WTC11 (cell line): ENCODE measurements at regions not wholly inside any gene's neighbourhood (a gene's known extent, or its start where the extent isn't known, plus 50 kb on each side); places are given as distances from the start of the nearest gene placed in this dataset.
"Not testable (repeated sequence)": the region's sequence is repeated elsewhere in the genome, so short reads cannot be mapped to it uniquely, and the experiment has no call there.

Experiments used
- ATAC-seq: fragments of 200-7000 bp; cut with Tn5 transposase; 2 replicates; pipeline ENCODE4 v1.10.0; 2021; ENCODE audit warnings: mild to moderate bottlenecking, moderate library complexity
- CTCF ChIA-PET: fragments of 300-600 bp; sonication (Branson Sonifier 250); formaldehyde crosslinking; loops from one replicate; lab custom pipeline; 2021; ENCODE audit warnings: antibody characterized with exemption; lab: Charles Lee
- POLR2A ChIA-PET: fragments of 350-600 bp; sonication (Branson Sonifier 250); formaldehyde crosslinking; loops from one replicate; lab custom pipeline; 2021; ENCODE audit warnings: antibody characterized with exemption; lab: Charles Lee
- DNase-seq: peaks from one replicate; pipeline ENCODE4 v3.0.0; 2021; ENCODE audit warnings: low spot score
- H3K27ac Mint-ChIP-seq: 2 replicates; pipeline ENCODE4 v1.8.0; 2021; ENCODE audit warnings: mixed read lengths
- H3K27me3 Mint-ChIP-seq: 2 replicates; pipeline ENCODE4 v1.8.0; 2021; ENCODE audit warnings: low read depth, mild to moderate bottlenecking, moderate library complexity, mixed read lengths
- H3K36me3 Mint-ChIP-seq: 2 replicates; pipeline ENCODE4 v1.8.0; 2021; ENCODE audit warnings: mixed read lengths
- H3K4me1 Mint-ChIP-seq: 2 replicates; pipeline ENCODE4 v1.8.0; 2022; ENCODE audit warnings: mixed read lengths
- H3K4me3 Mint-ChIP-seq: 2 replicates; pipeline ENCODE4 v1.8.0; 2021; ENCODE audit warnings: mild to moderate bottlenecking, moderate library complexity, mixed read lengths
- H3K9me3 Mint-ChIP-seq: 2 replicates; pipeline ENCODE4 v1.8.0; 2021; ENCODE audit warnings: mixed read lengths
- ATF2 ChIP-seq: sonication (generic); formaldehyde crosslinking; IDR thresholded peaks from 2 replicates; pipeline ENCODE4 v1.8.1; 2022; ENCODE audit warnings: low read depth, missing genetic modification reagents, borderline replicate concordance
- ATF3 ChIP-seq: sonication (generic); formaldehyde crosslinking; conservative IDR thresholded peaks from 2 replicates; pipeline ENCODE4 v1.8.1; 2022; ENCODE audit warnings: mild to moderate bottlenecking, missing genetic modification reagents
- CREM ChIP-seq: sonication (generic); formaldehyde crosslinking; IDR thresholded peaks from 2 replicates; pipeline ENCODE4 v1.8.1; 2022; ENCODE audit warnings: mild to moderate bottlenecking, missing genetic modification reagents, moderate library complexity
- ETV6 ChIP-seq: sonication (generic); formaldehyde crosslinking; IDR thresholded peaks from 2 replicates; pipeline ENCODE4 v1.8.1; 2022; ENCODE audit warnings: mild to moderate bottlenecking, missing genetic modification reagents
- GRHL2 ChIP-seq: fragments of 250-450 bp; sonication (Bioruptor Pico); IDR thresholded peaks from 2 replicates; pipeline ENCODE4 v1.8.0; 2022; ENCODE audit warnings: mild to moderate bottlenecking, moderate library complexity; ENCODE audit not compliant: insufficient replicate concordance, severe bottlenecking
- GTF2I ChIP-seq: fragments of 250-450 bp; sonication (Bioruptor Pico); conservative IDR thresholded peaks from 2 replicates; pipeline ENCODE4 v1.4.0; 2021; ENCODE audit warnings: mild to moderate bottlenecking
- MAX ChIP-seq: sonication (generic); formaldehyde crosslinking; IDR thresholded peaks from 2 replicates; pipeline ENCODE4 v1.8.0; 2022; ENCODE audit warnings: mild to moderate bottlenecking, missing genetic modification reagents
- MXD4 ChIP-seq: fragments of 250-450 bp; sonication (Bioruptor Pico); IDR thresholded peaks from 2 replicates; pipeline ENCODE4 v1.8.0; 2021; ENCODE audit warnings: mild to moderate bottlenecking, moderate library complexity, borderline replicate concordance
- SOX15 ChIP-seq: fragments of 250-450 bp; sonication (Bioruptor Pico); IDR thresholded peaks from 2 replicates; pipeline ENCODE4 v1.9.0; 2021; ENCODE audit warnings: mild to moderate bottlenecking
- STAT6 ChIP-seq: sonication (generic); formaldehyde crosslinking; conservative IDR thresholded peaks from 2 replicates; pipeline ENCODE4 v1.8.1; 2023; ENCODE audit warnings: mild to moderate bottlenecking, low read depth, missing genetic modification reagents, moderate library complexity
- USF2 ChIP-seq: sonication (generic); formaldehyde crosslinking; IDR thresholded peaks from 2 replicates; pipeline ENCODE4 v1.8.1; 2023; ENCODE audit warnings: mild to moderate bottlenecking, missing genetic modification reagents, moderate library complexity
- ZMAT4 ChIP-seq: fragments of 250-450 bp; sonication (Bioruptor Pico); IDR thresholded peaks from 2 replicates; pipeline ENCODE4 v1.9.0; 2021; ENCODE audit warnings: mild to moderate bottlenecking
- ZNF263 ChIP-seq: sonication (generic); formaldehyde crosslinking; IDR thresholded peaks from 2 replicates; pipeline ENCODE4 v1.8.1; 2022; ENCODE audit warnings: low read depth, mild to moderate bottlenecking, moderate library complexity, missing genetic modification reagents
- ZNF423 ChIP-seq: fragments of 250-450 bp; sonication (Bioruptor Pico); IDR thresholded peaks from 2 replicates; pipeline ENCODE4 v2.1.2; 2022; ENCODE audit warnings: mild to moderate bottlenecking, moderate library complexity
- ZNF512 ChIP-seq: sonication (generic); formaldehyde crosslinking; IDR thresholded peaks from 2 replicates; pipeline ENCODE4 v1.8.1; 2022; ENCODE audit warnings: missing genetic modification reagents, borderline replicate concordance
- ZNF671 ChIP-seq: fragments of 250-450 bp; sonication (Bioruptor Pico); IDR thresholded peaks from 2 replicates; pipeline ENCODE4 v1.8.0; 2021; ENCODE audit warnings: mild to moderate bottlenecking

- TF ChIP-seq ATF3 (CRISPR knock-in tag) (no peak), USF2 (CRISPR knock-in tag) (peak; percentile 43; the same call in 1 of the 2 replicates), MAX (no peak)
- ChIA-PET POLR2A (no interaction called here), CTCF (interaction anchor here (0.9 kb wide), 1 partner anchor 439 kb away, joined by 3 read pairs; no protein-coding TSS in a partner anchor)
- Mint-ChIP-seq H3K4me1 (peaks cover 27% of the 10 kb centered on the region), H3K4me3 (peak overlapping the region; percentile 44), H3K27me3 (no peaks in the 10 kb centered on the region), H3K27ac (no peak overlapping the region), H3K9me3 (peaks cover 14% of the 10 kb centered on the region), H3K36me3 (peaks cover 4% of the 10 kb centered on the region)
- ATAC-seq (peak; percentile 91), DNase-seq (peak; percentile 12)
Observed at GRCh38 chr5:101212942-101213514, 309.9 kb upstream of the ST8SIA4 start.

- H3K9me3 Mint-ChIP-seq, result peaks cover 37% of the 10 kb centered on the region
- CTCF ChIA-PET, result no interaction called here
- no peak for TF ChIP-seq GTF2I (CRISPR knock-in tag)
- TF ChIP-seq ZNF423 (CRISPR knock-in tag), result no peak
- no peak for TF ChIP-seq ATF2 (CRISPR knock-in tag)
- no peak for TF ChIP-seq ZNF263 (CRISPR knock-in tag)
- no peak for TF ChIP-seq MXD4 (CRISPR knock-in tag)
- TF ChIP-seq ZNF671 (CRISPR knock-in tag), result no peak
- TF ChIP-seq ZNF512, result no peak
- TF ChIP-seq SOX15, result no peak
- TF ChIP-seq ZMAT4 (CRISPR knock-in tag), result no peak
- no peak for TF ChIP-seq GRHL2 (CRISPR knock-in tag)
- TF ChIP-seq STAT6 (CRISPR knock-in tag), result no peak
- no peak for TF ChIP-seq ATF3 (CRISPR knock-in tag)
- TF ChIP-seq CREM (CRISPR knock-in tag), result no peak
- TF ChIP-seq ETV6 (CRISPR knock-in tag), result no peak
- TF ChIP-seq, all 79 proteins: peak for 0
- Mint-ChIP-seq H3K27ac (no peak overlapping the region), H3K27me3 (no peaks in the 10 kb centered on the region), H3K36me3 (peaks cover 4% of the 10 kb centered on the region), H3K4me3 (no peak overlapping the region), H3K4me1 (peaks cover 8% of the 10 kb centered on the region)
- no peak for DNase-seq
- POLR2A ChIA-PET, result no interaction called here
- ATAC-seq, result no peak
Observed at GRCh38 chr5:101206534-101206933, 303.5 kb upstream of the ST8SIA4 start.

- H3K36me3 Mint-ChIP-seq, ATAC-seq, H3K4me1 Mint-ChIP-seq, POLR2A ChIA-PET, H3K4me3 Mint-ChIP-seq, H3K27ac Mint-ChIP-seq, H3K27me3 Mint-ChIP-seq, CTCF ChIA-PET, DNase-seq: not testable (repeated sequence)
- H3K9me3 Mint-ChIP-seq, result peaks cover 37% of the 10 kb centered on the region
Observed at GRCh38 chr5:101205065-101205464, 302.0 kb upstream of the ST8SIA4 start.
